Gastroesophageal sphincter (tissue), 3 donors: ENCODE measurements at regions not wholly inside any gene's neighbourhood (a gene's known extent, or its start where the extent isn't known, plus 50 kb on each side); places are given as distances from the start of the nearest gene placed in this dataset.

Experiments
- EP300 ChIP-seq: sonication (generic); formaldehyde crosslinking; IDR thresholded peaks from one replicate; pipeline ENCODE4 v1.6.1; 2017; ENCODE audit warnings: antibody characterized with exemption, mild to moderate bottlenecking
- POLR2A ChIP-seq, 2 donors: fragments of 450-650 bp; IDR thresholded peaks; one replicate each; pipeline ENCODE4 v1.6.1; 2017; ENCODE audit warnings: antibody characterized with exemption in 2 of 2, mild to moderate bottlenecking in 2 of 2, moderate library complexity in 1 of 2
- POLR2AphosphoS5 ChIP-seq: sonication (generic); formaldehyde crosslinking; IDR thresholded peaks from one replicate; pipeline ENCODE4 v1.6.1; 2017; ENCODE audit warnings: antibody characterized with exemption
- TF ChIP-seq, protein P1 (sequence below), 4 experiments: fragments of 200-600 bp in 2 of 4; fragments of 450-650 bp in 2 of 4; sonication (generic) in 1 of 4; IDR thresholded peaks; one replicate each; pipeline ENCODE4 v1.5.1; 2017 to 2019; ENCODE audit warnings: antibody characterized with exemption in 4 of 4, mild to moderate bottlenecking in 2 of 4, moderate library complexity in 2 of 4

- TF ChIP-seq EP300 (no peak), POLR2AphosphoS5 (no peak), POLR2A (IDR thresholded peaks at IDR 0.05) (no peak)
- TF ChIP-seq, protein P1, sequence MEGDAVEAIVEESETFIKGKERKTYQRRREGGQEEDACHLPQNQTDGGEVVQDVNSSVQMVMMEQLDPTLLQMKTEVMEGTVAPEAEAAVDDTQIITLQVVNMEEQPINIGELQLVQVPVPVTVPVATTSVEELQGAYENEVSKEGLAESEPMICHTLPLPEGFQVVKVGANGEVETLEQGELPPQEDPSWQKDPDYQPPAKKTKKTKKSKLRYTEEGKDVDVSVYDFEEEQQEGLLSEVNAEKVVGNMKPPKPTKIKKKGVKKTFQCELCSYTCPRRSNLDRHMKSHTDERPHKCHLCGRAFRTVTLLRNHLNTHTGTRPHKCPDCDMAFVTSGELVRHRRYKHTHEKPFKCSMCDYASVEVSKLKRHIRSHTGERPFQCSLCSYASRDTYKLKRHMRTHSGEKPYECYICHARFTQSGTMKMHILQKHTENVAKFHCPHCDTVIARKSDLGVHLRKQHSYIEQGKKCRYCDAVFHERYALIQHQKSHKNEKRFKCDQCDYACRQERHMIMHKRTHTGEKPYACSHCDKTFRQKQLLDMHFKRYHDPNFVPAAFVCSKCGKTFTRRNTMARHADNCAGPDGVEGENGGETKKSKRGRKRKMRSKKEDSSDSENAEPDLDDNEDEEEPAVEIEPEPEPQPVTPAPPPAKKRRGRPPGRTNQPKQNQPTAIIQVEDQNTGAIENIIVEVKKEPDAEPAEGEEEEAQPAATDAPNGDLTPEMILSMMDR (IDR thresholded peaks at IDR 0.05), result peak in 1 of 4 experiments; percentile 13
Measured at GRCh38 chr4:104394406-104395167, 100.1 kb downstream of the CXXC4 start.
